ENCODE measurements at regions not wholly inside any gene's neighbourhood (a gene's known extent, or its start where the extent isn't known, plus 50 kb on each side); places are given as distances from the start of the nearest gene placed in this dataset.
"Not testable (repeated sequence)": the region's sequence is repeated elsewhere in the genome, so short reads cannot be mapped to it uniquely, and the experiment has no call there.

GRCh38 chr15:36406366-36406765 is 173.1 kb upstream of the CDIN1 start:
- DNase-seq (ENCODE audit: low read depth): no peak

GRCh38 chr15:36406911-36407310 is 172.5 kb upstream of the CDIN1 start:
- no peak for DNase-seq (ENCODE audit: low read depth)

- DNase-seq (ENCODE audit: low read depth): no peak
These were observed 171.8 kb upstream of the CDIN1 start for GRCh38 chr15:36407647-36408046.

DNA sequence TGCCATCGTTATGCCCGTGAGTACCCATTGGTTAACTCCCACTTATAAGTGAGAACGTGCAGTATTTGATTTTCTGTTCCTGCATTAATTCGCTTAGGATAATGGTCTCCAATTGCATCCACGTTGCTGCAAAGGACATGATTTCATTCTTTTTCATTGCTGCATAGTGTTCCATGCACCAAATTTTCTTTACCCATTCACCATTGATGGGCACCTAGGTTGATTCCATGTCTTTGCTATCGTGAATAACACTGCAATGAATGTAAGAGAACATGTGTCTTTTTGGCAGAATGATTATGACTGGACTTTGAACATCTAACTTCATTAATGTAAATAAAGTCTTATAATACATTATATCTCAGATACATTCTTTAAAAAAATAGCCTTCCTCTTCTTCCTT is 169.6 kb upstream of the CDIN1 start:
- DNase-seq (ENCODE audit: low read depth): no peak

DNA sequence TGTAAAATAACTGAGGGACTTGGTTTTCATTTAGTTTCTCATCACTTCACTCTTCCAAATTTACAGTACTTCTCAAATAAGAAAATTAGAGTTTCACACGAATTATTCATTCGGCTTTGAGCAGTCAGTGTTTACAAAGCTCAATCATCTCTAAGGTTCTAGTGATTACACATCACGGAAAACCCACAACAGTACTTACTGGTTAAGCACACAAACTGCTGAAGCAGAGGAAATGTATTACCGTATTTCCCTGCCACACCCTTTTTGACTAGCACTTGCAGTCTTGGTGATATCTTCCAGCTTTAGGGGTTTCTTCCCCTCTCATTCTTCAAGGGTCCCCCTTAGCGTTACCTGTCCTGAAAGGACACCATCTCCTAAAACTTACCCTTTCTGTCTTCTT is 164.8 kb upstream of the CDIN1 start:
- DNase-seq (ENCODE audit: low read depth): no peak

DNA sequence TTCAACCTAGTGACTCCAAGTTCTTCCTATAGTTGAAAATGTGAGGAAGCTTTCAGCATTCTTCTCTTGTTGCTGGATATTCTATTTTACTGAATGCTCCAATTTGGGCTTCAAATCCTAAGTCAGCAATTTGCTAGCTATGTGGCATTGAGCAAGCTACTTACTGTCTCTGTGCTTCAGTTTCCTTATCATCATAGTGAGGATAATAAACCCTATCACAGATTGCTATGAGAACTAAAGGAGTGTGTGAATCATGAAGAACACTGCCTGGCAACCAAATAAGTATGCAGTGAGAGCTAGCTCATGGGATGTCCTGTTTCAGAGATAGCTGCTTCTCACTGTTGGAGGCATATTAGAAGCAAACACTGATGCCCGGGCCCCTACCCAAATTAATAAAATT is 163.8 kb upstream of the CDIN1 start:
- no peak for DNase-seq (ENCODE audit: low read depth)

DNA sequence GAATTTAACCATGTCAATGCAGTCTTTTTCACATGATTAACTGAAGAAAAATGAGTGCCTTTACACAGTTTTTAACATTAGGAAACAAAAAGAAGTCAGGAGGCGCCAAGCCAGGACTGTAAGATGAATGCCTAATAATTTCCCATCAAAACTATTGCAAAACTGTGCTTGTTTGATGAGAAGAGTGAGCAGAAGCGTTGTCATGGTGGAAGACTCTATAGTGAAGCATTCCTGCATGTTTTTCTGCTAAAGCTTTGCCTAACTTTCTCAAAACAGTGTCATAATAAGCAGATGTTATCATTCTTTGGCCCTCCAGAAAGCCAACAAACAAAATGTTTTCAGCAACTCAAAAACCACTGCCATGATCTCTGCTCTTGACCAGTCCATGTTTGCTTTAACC is 156.8 kb upstream of the CDIN1 start:
- no peak for DNase-seq (ENCODE audit: low read depth)

DNA sequence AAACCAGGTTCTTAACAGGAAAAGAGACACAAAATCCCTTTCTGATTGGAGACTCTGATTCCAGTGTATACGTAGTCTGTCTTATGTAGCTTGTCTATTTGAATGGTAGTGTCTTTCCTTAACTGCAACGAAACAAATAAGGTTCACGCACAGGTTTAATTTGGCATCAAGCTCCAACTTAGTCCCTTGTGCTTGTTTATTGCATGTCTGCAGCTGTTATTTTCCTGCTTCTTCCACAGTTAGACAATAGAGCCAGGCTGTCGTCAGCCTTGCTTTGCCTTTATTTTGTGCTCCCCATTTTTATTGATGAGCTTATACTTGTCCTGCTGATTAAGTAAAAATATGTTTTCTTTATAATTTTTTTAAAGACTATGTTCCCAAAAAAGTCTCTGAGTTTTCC is 152.7 kb upstream of the CDIN1 start:
- no peak for DNase-seq (ENCODE audit: low read depth)

DNA sequence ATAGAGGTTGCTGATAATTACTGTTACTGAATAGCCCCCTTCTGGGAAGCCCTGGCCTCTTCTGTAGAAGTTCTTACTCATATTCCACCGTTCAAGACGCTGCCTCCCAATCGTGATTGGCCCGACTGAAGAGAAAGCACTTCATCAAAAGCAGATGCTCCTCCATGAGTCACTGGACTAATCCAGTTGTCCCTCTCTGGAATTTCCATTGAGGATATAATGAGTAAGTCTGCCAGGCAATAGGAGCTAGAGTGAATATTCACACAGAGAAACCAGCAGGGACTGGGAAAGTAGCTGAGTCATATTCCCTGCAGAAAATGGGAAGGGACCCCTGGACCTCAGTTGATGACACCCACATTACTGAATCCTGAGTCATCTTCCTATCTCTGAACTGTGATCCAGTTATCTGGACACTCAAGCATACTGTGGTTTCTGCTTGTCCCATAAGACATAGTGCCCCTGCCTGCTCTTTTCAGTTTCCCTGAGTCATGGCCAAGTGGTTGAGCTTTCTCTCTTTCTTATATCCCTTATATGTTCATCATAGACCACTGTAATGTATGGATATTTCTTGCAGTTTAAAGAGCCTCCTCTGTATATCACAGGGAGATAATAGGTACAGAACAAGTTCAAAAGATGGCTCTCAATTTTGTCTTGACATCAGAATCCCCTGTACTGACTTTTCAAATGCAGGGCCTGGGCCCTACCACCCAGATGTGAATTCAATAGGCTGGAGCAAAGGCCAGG is 151.2 kb upstream of the CDIN1 start:
- DNase-seq (ENCODE audit: low read depth): no peak

- no peak for DNase-seq (ENCODE audit: low read depth)
These were observed 149.7 kb upstream of the CDIN1 start for GRCh38 chr15:36429707-36430106.

GRCh38 chr15:36430280-36430679 is 149.1 kb upstream of the CDIN1 start:
- DNase-seq (ENCODE audit: low read depth): no peak

DNA sequence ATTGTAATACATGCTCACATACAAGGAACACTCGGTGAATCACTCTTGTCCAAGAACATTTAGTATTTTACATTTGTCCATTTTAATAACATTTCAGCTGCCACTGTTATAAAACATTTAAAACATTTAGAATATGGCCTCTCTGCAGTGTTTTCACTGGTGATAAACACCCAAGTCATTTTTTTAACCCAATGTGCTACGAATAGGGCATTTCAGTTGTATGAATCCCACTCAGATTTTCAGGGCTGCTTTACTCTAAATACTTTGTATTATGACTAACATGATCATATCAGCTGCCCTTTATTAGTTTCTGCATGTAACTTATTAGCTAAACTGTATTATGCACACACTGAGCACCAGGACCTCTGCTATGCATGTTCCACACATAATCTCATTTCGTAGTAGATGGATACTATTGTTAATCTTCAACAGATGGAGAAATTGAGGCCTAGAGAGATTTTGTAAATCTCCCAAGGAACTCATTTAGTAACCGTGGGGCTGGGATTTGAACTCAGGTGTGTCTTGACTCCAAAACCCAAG is 148.6 kb upstream of the CDIN1 start:
- DNase-seq (ENCODE audit: low read depth): no peak

- no peak for DNase-seq (ENCODE audit: low read depth)
These were observed 147.3 kb upstream of the CDIN1 start for GRCh38 chr15:36432161-36432560.

- no peak for DNase-seq (ENCODE audit: low read depth)
These were observed 145.2 kb upstream of the CDIN1 start for GRCh38 chr15:36434177-36434576.

- DNase-seq (ENCODE audit: low read depth): no peak
These were observed 140.9 kb upstream of the CDIN1 start for GRCh38 chr15:36438499-36438898.

GRCh38 chr15:36447373-36447772 is 132.1 kb upstream of the CDIN1 start:
- DNase-seq (ENCODE audit: low read depth): no peak

DNA sequence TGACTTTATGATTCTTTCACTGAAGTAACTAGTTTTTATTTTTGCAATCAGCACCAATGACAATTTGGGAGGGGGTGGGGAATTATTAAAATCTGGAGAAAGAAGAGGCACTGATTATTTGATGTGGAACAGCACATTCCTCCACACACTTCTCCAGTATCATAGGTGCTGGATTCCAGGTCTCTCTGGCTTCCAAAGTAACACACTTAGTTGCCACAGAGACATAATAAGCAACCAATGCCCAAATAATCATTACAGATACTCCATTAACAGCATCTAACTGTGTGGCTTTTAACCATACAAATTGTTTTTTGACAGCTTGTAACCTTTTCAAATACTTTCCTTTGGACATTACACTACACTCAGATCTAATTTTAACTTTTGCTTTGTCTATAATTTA is 131.0 kb upstream of the CDIN1 start:
- no peak for DNase-seq (ENCODE audit: low read depth)

DNA sequence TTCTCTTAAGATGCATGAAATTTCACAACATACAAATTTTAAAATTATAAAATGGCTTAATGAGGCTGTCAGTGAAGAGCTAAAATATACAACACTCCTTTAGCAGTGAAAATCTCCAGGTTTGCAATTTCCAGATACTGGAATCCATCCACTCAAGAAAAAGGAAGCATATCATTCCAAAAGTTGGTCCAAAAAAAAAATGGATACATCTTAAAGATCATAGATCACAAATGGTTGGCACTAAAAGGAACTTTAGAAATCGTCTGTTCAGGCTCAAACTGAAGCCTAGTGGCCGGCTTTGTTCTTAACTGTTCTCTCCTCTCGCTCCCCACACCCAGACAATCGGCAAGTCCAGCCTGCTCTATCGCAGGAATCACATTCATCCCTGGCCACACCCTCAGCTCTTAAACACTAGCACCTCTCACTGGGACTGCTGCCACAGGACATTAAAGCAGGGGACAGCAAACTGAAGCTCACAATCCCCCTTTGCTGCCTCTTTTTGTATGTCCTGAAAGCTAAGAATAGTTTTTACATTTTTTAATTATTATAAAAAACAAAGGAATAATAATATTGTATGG is 130.3 kb upstream of the CDIN1 start:
- no peak for DNase-seq (ENCODE audit: low read depth)

GRCh38 chr15:36449662-36450145 is 129.7 kb upstream of the CDIN1 start:
- no peak for DNase-seq (ENCODE audit: low read depth)

- not testable (repeated sequence) for DNase-seq (ENCODE audit: low read depth)
These were observed 125.2 kb upstream of the CDIN1 start for GRCh38 chr15:36454244-36454643.

DNA sequence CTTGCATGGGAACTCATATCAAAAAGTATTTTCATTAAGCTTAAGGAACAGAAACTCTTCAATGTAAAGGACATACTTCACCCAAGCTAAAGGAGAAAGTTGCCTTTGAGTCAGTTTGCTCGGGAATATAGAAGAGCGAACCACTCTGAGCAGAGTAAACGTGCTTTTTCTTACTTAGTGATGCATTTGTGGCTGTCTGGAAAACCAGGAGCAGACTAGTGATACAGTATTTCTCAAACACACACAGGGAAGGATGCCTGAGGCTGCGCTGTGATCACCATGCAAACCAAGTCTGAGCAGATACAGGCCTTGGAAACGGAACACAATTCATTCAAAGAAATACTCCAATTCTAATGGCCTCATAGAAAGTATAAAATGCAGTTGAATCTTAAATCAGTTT is 121.0 kb upstream of the CDIN1 start:
- DNase-seq (ENCODE audit: low read depth): no peak

DNA sequence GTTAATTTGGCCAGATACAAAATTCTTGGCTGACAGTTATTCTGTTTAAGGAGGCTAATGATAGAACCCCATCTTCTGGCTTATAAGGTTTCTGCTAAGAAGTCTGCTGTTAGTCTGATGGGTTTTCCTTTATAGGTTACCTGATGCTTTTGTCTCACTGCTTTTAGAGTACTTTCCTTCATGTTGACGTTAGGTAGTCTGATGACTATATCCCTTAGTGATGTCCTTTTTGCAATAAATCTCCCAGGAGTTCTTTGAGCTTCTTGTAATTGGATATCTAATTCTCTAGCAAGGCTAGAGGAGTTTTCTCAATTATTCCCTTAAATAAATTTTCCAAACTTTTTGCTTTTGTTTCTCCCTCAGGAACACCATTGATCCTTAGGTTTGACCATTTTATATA is 114.1 kb upstream of the CDIN1 start:
- DNase-seq (ENCODE audit: low read depth): no peak

GRCh38 chr15:36468746-36469145 is 110.7 kb upstream of the CDIN1 start:
- DNase-seq (ENCODE audit: low read depth): no peak

All from stimulated activated CD8-positive, alpha-beta memory T cell treated with anti-CD3 and anti-CD28 coated beads, Interleukin-4, amount 100 ng/mL, for 24 hours (primary cell).